H9 (cell line): ENCODE measurements at regions not wholly inside any gene's neighbourhood (a gene's known extent, or its start where the extent isn't known, plus 50 kb on each side); places are given as distances from the start of the nearest gene placed in this dataset.
A peak's percentile ranks its signal among the peaks of the same experiment; 100 is the strongest.

Experiments
- DNase-seq: peaks from one replicate; pipeline ENCODE4 v3.0.0-alpha.2; 2017
- H2AFZ ChIP-seq: one replicate; pipeline ENCODE4 v1.6.1; 2013; ENCODE audit warnings: mild to moderate bottlenecking, low read length, control low read depth, moderate library complexity
- H2AK5ac ChIP-seq: 2 replicates; pipeline ENCODE4 v1.6.1; 2013; ENCODE audit warnings: low read length, control low read depth, mixed read lengths; ENCODE audit not compliant: insufficient read length
- H2BK120ac ChIP-seq: one replicate; pipeline ENCODE4 v1.6.1; 2013; ENCODE audit warnings: low read depth, mild to moderate bottlenecking, low read length, control low read depth, inconsistent platforms; ENCODE audit not compliant: poor library complexity, severe bottlenecking
- H2BK12ac ChIP-seq: 2 replicates; pipeline ENCODE4 v1.6.1; 2013; ENCODE audit warnings: low read length, control low read depth, mixed read lengths, low read depth; ENCODE audit not compliant: insufficient read length
- H2BK15ac ChIP-seq: 2 replicates; pipeline ENCODE4 v1.6.1; 2013; ENCODE audit warnings: low read depth, low read length, control low read depth
- H2BK20ac ChIP-seq: one replicate; pipeline ENCODE4 v1.6.1; 2013; ENCODE audit warnings: low read depth, mild to moderate bottlenecking, low read length, control low read depth, inconsistent platforms; ENCODE audit not compliant: poor library complexity, severe bottlenecking
- H2BK5ac ChIP-seq: 2 replicates; pipeline ENCODE4 v1.6.1; 2013; ENCODE audit warnings: low read length, control low read depth, mixed read lengths; ENCODE audit not compliant: insufficient read length
- H3K14ac ChIP-seq: 2 replicates; pipeline ENCODE4 v1.6.1; 2013; ENCODE audit warnings: low read length, control low read depth; ENCODE audit not compliant: insufficient read depth
- H3K18ac ChIP-seq: 2 replicates; pipeline ENCODE4 v1.6.1; 2013; ENCODE audit warnings: low read depth, mild to moderate bottlenecking, mixed read lengths, low read length, control low read depth; ENCODE audit not compliant: insufficient read length
- H3K23ac ChIP-seq: 2 replicates; pipeline ENCODE4 v1.6.1; 2013; ENCODE audit warnings: low read length, control low read depth, mixed read lengths, low read depth; ENCODE audit not compliant: insufficient read length
- H3K23me2 ChIP-seq: 2 replicates; pipeline ENCODE4 v1.6.1; 2013; ENCODE audit warnings: low read depth, mild to moderate bottlenecking, mixed read lengths, low read length, control low read depth; ENCODE audit not compliant: insufficient read length, poor library complexity, severe bottlenecking
- H3K27ac ChIP-seq: 2 replicates; pipeline ENCODE4 v1.5.1; 2013; ENCODE audit warnings: low read length, control low read depth, mixed read lengths, low read depth; ENCODE audit not compliant: insufficient read length
- H3K27me3 ChIP-seq: 2 replicates; pipeline ENCODE4 v1.6.1; 2013; ENCODE audit warnings: low read length, control low read depth, inconsistent platforms; ENCODE audit not compliant: insufficient read depth
- H3K4ac ChIP-seq: 2 replicates; pipeline ENCODE4 v1.6.1; 2013; ENCODE audit warnings: low read depth, mild to moderate bottlenecking, control low read depth, inconsistent platforms, low read length, moderate library complexity
- H3K4me1 ChIP-seq: 2 replicates; pipeline ENCODE4 v1.6.1; 2013; ENCODE audit warnings: low read length, control low read depth, inconsistent platforms; ENCODE audit not compliant: insufficient read depth
- H3K4me2 ChIP-seq: 2 replicates; pipeline ENCODE4 v1.6.1; 2013; ENCODE audit warnings: low read length, control low read depth, mixed read lengths; ENCODE audit not compliant: insufficient read length, insufficient read depth
- H3K56ac ChIP-seq: 2 replicates; pipeline ENCODE4 v1.6.1; 2013; ENCODE audit warnings: low read depth, mild to moderate bottlenecking, mixed read lengths, low read length, control low read depth; ENCODE audit not compliant: insufficient read length
- H3K79me1 ChIP-seq: 2 replicates; pipeline ENCODE4 v1.6.1; 2013; ENCODE audit warnings: low read depth, mild to moderate bottlenecking, moderate library complexity, low read length, control low read depth, inconsistent platforms; ENCODE audit not compliant: insufficient read depth, poor library complexity, severe bottlenecking
- H3K79me2 ChIP-seq: 2 replicates; pipeline ENCODE4 v1.6.1; 2013; ENCODE audit warnings: low read length, control low read depth, inconsistent platforms; ENCODE audit not compliant: insufficient read depth
- H3K9ac ChIP-seq: 2 replicates; pipeline ENCODE4 v1.6.1; 2013; ENCODE audit warnings: low read length, control low read depth, mixed read lengths; ENCODE audit not compliant: insufficient read length; ENCODE audit errors: extremely low read depth
- H3K9me3 ChIP-seq: one replicate; pipeline ENCODE4 v1.6.1; 2013; ENCODE audit warnings: low read depth, low read length, inconsistent platforms; ENCODE audit not compliant: control insufficient read depth
- H3T11ph ChIP-seq: one replicate; pipeline ENCODE4 v1.6.1; 2013; ENCODE audit warnings: mild to moderate bottlenecking, low read length, control low read depth, inconsistent platforms
- H4K20me1 ChIP-seq: one replicate; pipeline ENCODE4 v1.6.1; 2013; ENCODE audit not compliant: control insufficient read depth, insufficient read length, insufficient read depth
- H4K5ac ChIP-seq: 2 replicates; pipeline ENCODE4 v1.6.1; 2013; ENCODE audit warnings: low read depth, mild to moderate bottlenecking, mixed read lengths, low read length, control low read depth; ENCODE audit not compliant: insufficient read length
- H4K8ac ChIP-seq: replicated peaks from 2 replicates; pipeline ENCODE4 v1.6.1; 2013; ENCODE audit warnings: low read length, control low read depth, mixed read lengths, low read depth; ENCODE audit not compliant: insufficient read length
- H4K91ac ChIP-seq: 2 replicates; pipeline ENCODE4 v1.6.1; 2013; ENCODE audit warnings: low read depth, mild to moderate bottlenecking, moderate library complexity, mixed read lengths, low read length, control low read depth; ENCODE audit not compliant: insufficient read length
- H3K27ac Mint-ChIP-seq, 3 experiments: 2 replicates in 2 of 3; 3 replicates in 1 of 3; pipeline ENCODE4 v1.8.0; 2020 to 2021; ENCODE audit warnings: mixed read lengths in 3 of 3, mild to moderate bottlenecking in 1 of 3, moderate library complexity in 1 of 3
- H3K27me3 Mint-ChIP-seq: 2 replicates; pipeline ENCODE4 v1.8.0; 2021; ENCODE audit warnings: low read depth, mild to moderate bottlenecking, moderate library complexity, mixed read lengths
- H3K36me3 Mint-ChIP-seq, 3 experiments: 2 replicates in 2 of 3; 3 replicates in 1 of 3; pipeline ENCODE4 v1.8.0; 2020 to 2021; ENCODE audit warnings: low read depth in 3 of 3, mixed read lengths in 3 of 3; ENCODE audit not compliant: insufficient read depth in 1 of 3
- H3K4me1 Mint-ChIP-seq, 2 experiments: 2 replicates each; pipeline ENCODE4 v1.8.0; 2020; ENCODE audit warnings: mixed read lengths in 2 of 2
- H3K4me3 Mint-ChIP-seq, 2 experiments: 2 replicates in 1 of 2; 3 replicates in 1 of 2; pipeline ENCODE4 v1.8.0; 2020 to 2021; ENCODE audit warnings: mild to moderate bottlenecking in 2 of 2, mixed read lengths in 2 of 2, moderate library complexity in 1 of 2
- H3K9me3 Mint-ChIP-seq, 2 experiments: 2 replicates in 1 of 2; 3 replicates in 1 of 2; pipeline ENCODE4 v1.8.0; 2020; ENCODE audit warnings: mild to moderate bottlenecking in 2 of 2, mixed read lengths in 2 of 2, moderate library complexity in 1 of 2
- CTCF ChIP-seq: fragments of 200-600 bp; sonication (generic); conservative IDR thresholded peaks from 3 replicates; pipeline ENCODE4 v1.8.0; 2021; ENCODE audit warnings: antibody characterized with exemption, mild to moderate bottlenecking
- WGBS: extraction: QIAGEN DNeasy Blood & Tissue Kit; methylation state at CpG from one replicate; pipeline ENCODE4 v1.1.7; 2013; ENCODE audit warnings: missing lambda C conversion rate, low lambda C conversion rate, mixed read lengths; ENCODE audit not compliant: insufficient read length; ENCODE audit errors: extremely low coverage; 5-methylcytosine and 5-hydroxymethylcytosine counted together

GRCh38 chr10:78203915-78204818 is 170.5 kb downstream of the RPS24 start:
- Mint-ChIP-seq H3K4me3 (no peak overlapping the region), H3K27ac (peak overlapping the region in 1 of 3 experiments; percentile 16; a peak in 1 of 7 replicates)

More at GRCh38 chr10:78203915-78204818, 170.5 kb downstream of the RPS24 start:
- Histone ChIP-seq H3K9ac (no peak overlapping the region), H3K9me3 (no peaks in the 10 kb centered on the region), H2BK12ac (no peak overlapping the region), H4K20me1 (no peaks in the 10 kb centered on the region), H3K79me2 (no peaks in the 10 kb centered on the region), H4K8ac (no peak overlapping the region), H3K27ac (no peak overlapping the region), H2BK120ac (no peak overlapping the region), H3K27me3 (no peaks in the 10 kb centered on the region), H3K14ac (no peak overlapping the region), H2AFZ (no peak overlapping the region), H3K56ac (no peak overlapping the region), H3T11ph (no peak overlapping the region), H2BK5ac (no peak overlapping the region), H3K79me1 (no peaks in the 10 kb centered on the region), H3K23ac (no peak overlapping the region), H4K91ac (no peak overlapping the region), H3K4me1 (no peaks in the 10 kb centered on the region), H3K18ac (no peak overlapping the region), H4K5ac (no peak overlapping the region), H2BK20ac (no peak overlapping the region), H3K4me2 (no peak overlapping the region), H3K23me2 (no peaks in the 10 kb centered on the region), H2AK5ac (no peak overlapping the region), H2BK15ac (no peak overlapping the region), H3K4ac (no peak overlapping the region)
- no peak for TF ChIP-seq CTCF
- WGBS: no CpG with 5 or more reads among the region's 9 CpGs
- H3K36me3 Mint-ChIP-seq: no peaks in the 10 kb centered on the region
- peaks cover 2% of the 10 kb centered on the region in 2 experiments; a peak in 1 of 4 replicates for H3K4me1 Mint-ChIP-seq
- no peaks in the 10 kb centered on the region for H3K9me3 Mint-ChIP-seq
- no peaks in the 10 kb centered on the region; the same call in 1 of the 2 replicates for H3K27me3 Mint-ChIP-seq
- DNase-seq: no peak
